Panc1 (cell line): ENCODE measurements at regions not wholly inside any gene's neighbourhood (a gene's known extent, or its start where the extent isn't known, plus 50 kb on each side); places are given as distances from the start of the nearest gene placed in this dataset.

Experiments used
- ATAC-seq: fragments of 200-7000 bp; cut with Tn5 transposase; 2 replicates; pipeline ENCODE4 v1.9.1; 2020; ENCODE audit warnings: mild to moderate bottlenecking, moderate library complexity
- BruUV-seq: library from RNA; stranded (reverse); fragments of 400-500 nt; replicated peaks from 2 replicates; lab custom pipeline; 2021; lab: Mats Ljungman, UMichigan
- CTCF ChIA-PET: fragments of 300-600 bp; sonication (Branson Sonifier 250); formaldehyde crosslinking; loops from one replicate; lab custom pipeline; 2022; ENCODE audit warnings: antibody characterized with exemption; lab: Charles Lee
- POLR2A ChIA-PET: fragments of 300-600 bp; sonication (Branson Sonifier 250); formaldehyde crosslinking; loops from one replicate; lab custom pipeline; 2022; ENCODE audit warnings: antibody characterized with exemption; lab: Charles Lee
- DNase-seq: peaks from one replicate; pipeline ENCODE4 v3.0.0-alpha.2; 2010; ENCODE audit warnings: low read depth, low spot score
- H3K27ac ChIP-seq: 2 replicates; pipeline ENCODE4 v1.5.1; 2011; ENCODE audit warnings: mild to moderate bottlenecking, low read length, inconsistent platforms
- H3K27me3 ChIP-seq: fragments of 200-500 bp; sonication (Bioruptor generic); 2 replicates; pipeline ENCODE4 v1.6.0; 2014; ENCODE audit warnings: low read length, inconsistent platforms; ENCODE audit not compliant: control insufficient read depth, insufficient read depth
- H3K36me3 ChIP-seq: fragments of 200-500 bp; sonication (Bioruptor generic); 2 replicates; pipeline ENCODE4 v1.5.1; 2014; ENCODE audit warnings: inconsistent platforms, mild to moderate bottlenecking, low read length, moderate library complexity; ENCODE audit not compliant: control insufficient read depth, insufficient read depth
- H3K4me1 ChIP-seq: 2 replicates; pipeline ENCODE4 v1.5.1; 2011; ENCODE audit warnings: inconsistent platforms, mild to moderate bottlenecking, low read length, moderate library complexity; ENCODE audit not compliant: control insufficient read depth, insufficient read depth
- H3K4me3 ChIP-seq, 2 experiments: 2 replicates each; pipeline ENCODE4 v1.5.1; 2011 to 2012; ENCODE audit warnings: low read depth in 2 of 2, low read length in 2 of 2, mild to moderate bottlenecking in 2 of 2, inconsistent platforms in 1 of 2, moderate library complexity in 1 of 2
- H3K9me3 ChIP-seq: fragments of 200-500 bp; sonication (Bioruptor generic); 2 replicates; pipeline ENCODE4 v1.5.1; 2014; ENCODE audit warnings: low read depth, mild to moderate bottlenecking, inconsistent platforms, low read length, moderate library complexity; ENCODE audit not compliant: control insufficient read depth, insufficient read depth
- POLR2AphosphoS5 ChIP-seq: IDR thresholded peaks from 2 replicates; pipeline ENCODE4 v1.6.1; 2012; ENCODE audit warnings: mild to moderate bottlenecking, low read depth, low read length, moderate library complexity
- SIN3A ChIP-seq: IDR thresholded peaks from 2 replicates; pipeline ENCODE4 v1.6.1; 2012; ENCODE audit warnings: low read depth, mild to moderate bottlenecking, low read length, moderate library complexity, borderline replicate concordance; ENCODE audit not compliant: insufficient read depth
- TCF7L2 ChIP-seq: IDR thresholded peaks from 2 replicates; pipeline ENCODE4 v1.6.1; 2011; ENCODE audit warnings: mild to moderate bottlenecking, low read depth, low read length, inconsistent platforms
- in situ Hi-C: cut with HindIII; loops from 2 replicates; pipeline ENCODE4 v1.10.0; 2016; ENCODE audit warnings: low sequenced_read_pairs, low pct_unique_long_range_greater_than_20kb
- intact Hi-C: fragments of 100-400 bp; cut with micrococcal nuclease; formaldehyde crosslinking; loops from one replicate; pipeline ENCODE4 v1.10.0; 2022; ENCODE audit not compliant: unreplicated experiment
- TF ChIP-seq, protein P1 (sequence below), 2 experiments: IDR thresholded peaks; 2 replicates each; pipeline ENCODE4 v1.6.1; 2011 to 2012; ENCODE audit warnings: low read depth in 2 of 2, control low read depth in 1 of 2, low read length in 1 of 2, mild to moderate bottlenecking in 1 of 2, moderate library complexity in 1 of 2; ENCODE audit not compliant: insufficient read depth in 1 of 2
- TF ChIP-seq, protein P2 (sequence below): fragments of 450-650 bp; IDR thresholded peaks from 2 replicates; pipeline ENCODE4 v1.5.1; 2017; ENCODE audit warnings: mild to moderate bottlenecking

DNA sequence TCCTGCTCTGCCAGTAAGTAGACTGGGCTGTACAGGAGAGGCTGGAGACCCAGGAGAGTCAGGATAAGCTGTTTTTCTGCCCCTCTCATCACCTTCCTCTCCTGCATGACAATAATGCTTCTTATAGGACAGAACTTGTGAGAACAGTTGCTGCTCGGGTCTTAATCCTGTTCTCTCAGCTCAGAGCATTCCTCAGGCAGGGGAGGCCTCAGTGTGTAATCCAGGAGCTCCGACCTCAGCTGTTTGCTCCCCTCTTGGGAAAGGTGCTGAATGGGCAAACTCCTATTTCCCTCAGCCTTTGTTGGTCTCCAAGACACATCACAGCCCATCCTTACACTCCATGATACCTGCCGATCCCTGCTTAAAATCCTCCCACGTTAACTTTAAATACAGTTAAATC, 134.9 kb upstream of the LRFN2 start:
- Histone ChIP-seq H3K9me3 (no peaks in the 10 kb centered on the region), H3K4me1 (no peaks in the 10 kb centered on the region), H3K27ac (no peak overlapping the region), H3K27me3 (no peaks in the 10 kb centered on the region), H3K36me3 (no peaks in the 10 kb centered on the region), H3K4me3 (no peak overlapping the region)
- TF ChIP-seq, protein P1, sequence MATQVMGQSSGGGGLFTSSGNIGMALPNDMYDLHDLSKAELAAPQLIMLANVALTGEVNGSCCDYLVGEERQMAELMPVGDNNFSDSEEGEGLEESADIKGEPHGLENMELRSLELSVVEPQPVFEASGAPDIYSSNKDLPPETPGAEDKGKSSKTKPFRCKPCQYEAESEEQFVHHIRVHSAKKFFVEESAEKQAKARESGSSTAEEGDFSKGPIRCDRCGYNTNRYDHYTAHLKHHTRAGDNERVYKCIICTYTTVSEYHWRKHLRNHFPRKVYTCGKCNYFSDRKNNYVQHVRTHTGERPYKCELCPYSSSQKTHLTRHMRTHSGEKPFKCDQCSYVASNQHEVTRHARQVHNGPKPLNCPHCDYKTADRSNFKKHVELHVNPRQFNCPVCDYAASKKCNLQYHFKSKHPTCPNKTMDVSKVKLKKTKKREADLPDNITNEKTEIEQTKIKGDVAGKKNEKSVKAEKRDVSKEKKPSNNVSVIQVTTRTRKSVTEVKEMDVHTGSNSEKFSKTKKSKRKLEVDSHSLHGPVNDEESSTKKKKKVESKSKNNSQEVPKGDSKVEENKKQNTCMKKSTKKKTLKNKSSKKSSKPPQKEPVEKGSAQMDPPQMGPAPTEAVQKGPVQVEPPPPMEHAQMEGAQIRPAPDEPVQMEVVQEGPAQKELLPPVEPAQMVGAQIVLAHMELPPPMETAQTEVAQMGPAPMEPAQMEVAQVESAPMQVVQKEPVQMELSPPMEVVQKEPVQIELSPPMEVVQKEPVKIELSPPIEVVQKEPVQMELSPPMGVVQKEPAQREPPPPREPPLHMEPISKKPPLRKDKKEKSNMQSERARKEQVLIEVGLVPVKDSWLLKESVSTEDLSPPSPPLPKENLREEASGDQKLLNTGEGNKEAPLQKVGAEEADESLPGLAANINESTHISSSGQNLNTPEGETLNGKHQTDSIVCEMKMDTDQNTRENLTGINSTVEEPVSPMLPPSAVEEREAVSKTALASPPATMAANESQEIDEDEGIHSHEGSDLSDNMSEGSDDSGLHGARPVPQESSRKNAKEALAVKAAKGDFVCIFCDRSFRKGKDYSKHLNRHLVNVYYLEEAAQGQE (IDR thresholded peaks at IDR 0.05; ENCODE audit: insufficient read depth in 1 of 2, low read depth in 2 of 2, low read length in 1 of 2) = no peak
- TF ChIP-seq SIN3A (no peak), POLR2AphosphoS5 (no peak), TCF7L2 (no peak)
- TF ChIP-seq, protein P2, sequence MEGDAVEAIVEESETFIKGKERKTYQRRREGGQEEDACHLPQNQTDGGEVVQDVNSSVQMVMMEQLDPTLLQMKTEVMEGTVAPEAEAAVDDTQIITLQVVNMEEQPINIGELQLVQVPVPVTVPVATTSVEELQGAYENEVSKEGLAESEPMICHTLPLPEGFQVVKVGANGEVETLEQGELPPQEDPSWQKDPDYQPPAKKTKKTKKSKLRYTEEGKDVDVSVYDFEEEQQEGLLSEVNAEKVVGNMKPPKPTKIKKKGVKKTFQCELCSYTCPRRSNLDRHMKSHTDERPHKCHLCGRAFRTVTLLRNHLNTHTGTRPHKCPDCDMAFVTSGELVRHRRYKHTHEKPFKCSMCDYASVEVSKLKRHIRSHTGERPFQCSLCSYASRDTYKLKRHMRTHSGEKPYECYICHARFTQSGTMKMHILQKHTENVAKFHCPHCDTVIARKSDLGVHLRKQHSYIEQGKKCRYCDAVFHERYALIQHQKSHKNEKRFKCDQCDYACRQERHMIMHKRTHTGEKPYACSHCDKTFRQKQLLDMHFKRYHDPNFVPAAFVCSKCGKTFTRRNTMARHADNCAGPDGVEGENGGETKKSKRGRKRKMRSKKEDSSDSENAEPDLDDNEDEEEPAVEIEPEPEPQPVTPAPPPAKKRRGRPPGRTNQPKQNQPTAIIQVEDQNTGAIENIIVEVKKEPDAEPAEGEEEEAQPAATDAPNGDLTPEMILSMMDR = no peak
- no TSS peak for BruUV-seq
- DNase-seq (no peak), ATAC-seq (no peak)
- intact Hi-C loops = no loop called here
- in situ Hi-C loops = no loop called here
- ChIA-PET CTCF (no interaction called here), POLR2A (no interaction called here)

DNA sequence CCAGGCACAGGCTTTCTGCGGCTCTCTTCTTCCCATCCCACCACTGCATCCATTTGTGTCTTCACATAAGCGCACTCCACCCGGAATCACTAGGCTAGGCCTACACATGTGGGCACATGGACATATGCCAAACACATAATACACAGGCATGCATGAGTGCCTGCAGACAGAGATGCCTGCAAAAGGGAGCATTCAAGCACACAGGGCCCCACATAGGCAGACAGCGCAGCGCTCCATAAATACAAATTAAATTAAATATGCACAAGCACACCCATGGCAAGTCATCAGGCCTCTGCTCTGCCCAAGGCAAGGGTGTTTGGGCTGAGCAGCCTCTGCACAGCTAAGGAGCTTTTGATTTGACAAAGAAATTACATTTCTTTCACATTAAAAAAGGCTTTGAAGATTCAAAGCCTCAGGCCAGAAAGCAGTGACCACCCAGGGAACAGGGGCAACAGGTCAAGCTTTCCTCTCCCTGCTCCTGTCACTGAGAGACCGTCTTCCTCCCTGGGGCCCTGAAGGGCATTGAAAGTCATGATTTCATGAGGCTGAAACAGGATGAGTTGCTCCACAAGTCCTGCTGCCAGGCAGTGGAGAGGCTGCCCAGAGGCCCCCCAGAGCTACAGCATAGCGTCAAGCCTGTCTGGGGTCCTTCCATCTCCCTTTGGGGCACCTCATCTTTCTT, 134.2 kb upstream of the LRFN2 start:
- intact Hi-C loops = no loop called here
- H3K4me1 ChIP-seq = no peaks in the 10 kb centered on the region
- H3K4me3 ChIP-seq = no peak overlapping the region
- H3K27ac ChIP-seq = no peak overlapping the region
- DNase-seq (no peak), ATAC-seq (no peak)
- no peaks in the 10 kb centered on the region for H3K9me3 ChIP-seq
- TF ChIP-seq, protein P2 = no peak
- TF ChIP-seq POLR2AphosphoS5 (no peak), TCF7L2 (no peak), SIN3A (no peak)
- TF ChIP-seq, protein P1 (IDR thresholded peaks at IDR 0.05; ENCODE audit: insufficient read depth in 1 of 2, low read depth in 2 of 2, low read length in 1 of 2) = no peak
- no peaks in the 10 kb centered on the region for H3K27me3 ChIP-seq
- ChIA-PET CTCF (no interaction called here), POLR2A (no interaction called here)
- H3K36me3 ChIP-seq = no peaks in the 10 kb centered on the region
- no TSS peak for BruUV-seq
- in situ Hi-C loops = no loop called here
